ENCODE measurements at regions not wholly inside any gene's neighbourhood (a gene's known extent, or its start where the extent isn't known, plus 50 kb on each side); places are given as distances from the start of the nearest gene placed in this dataset.

GRCh38 chr14:48430805-48431204 lies 755.4 kb upstream of the MDGA2 start:
- Histone ChIP-seq H2BK5ac (ENCODE audit: insufficient read length, low read length) (no peak overlapping the region), H3K9me3 (ENCODE audit: control insufficient read depth, low read depth, low read length) (no peaks in the 10 kb centered on the region), H2AK5ac (ENCODE audit: insufficient read length, low read length) (no peak overlapping the region), H4K20me1 (ENCODE audit: control insufficient read depth, insufficient read depth, insufficient read length) (no peaks in the 10 kb centered on the region), H2BK120ac (ENCODE audit: low read depth, low read length, poor library complexity, severe bottlenecking) (no peak overlapping the region), H3K9ac (ENCODE audit: extremely low read depth, insufficient read length, low read length) (no peak overlapping the region), H3K4me2 (ENCODE audit: insufficient read depth, insufficient read length, low read length) (no peak overlapping the region), H4K5ac (ENCODE audit: insufficient read length, low read depth, low read length) (no peak overlapping the region), H3K79me2 (ENCODE audit: insufficient read depth, low read length) (no peaks in the 10 kb centered on the region), H2BK15ac (ENCODE audit: low read depth, low read length) (no peak overlapping the region), H3K14ac (ENCODE audit: insufficient read depth, low read length) (no peak overlapping the region), H3K23ac (ENCODE audit: insufficient read length, low read depth, low read length) (no peak overlapping the region), H3K4ac (ENCODE audit: low read depth, low read length) (no peak overlapping the region), H3K27me3 (ENCODE audit: insufficient read depth, low read length) (no peaks in the 10 kb centered on the region), H2AFZ (ENCODE audit: low read length) (no peak overlapping the region), H4K91ac (ENCODE audit: insufficient read length, low read depth, low read length) (no peak overlapping the region), H3K4me1 (ENCODE audit: insufficient read depth, low read length) (peaks cover 3% of the 10 kb centered on the region; the same call in 1 of the 2 replicates), H3K23me2 (ENCODE audit: insufficient read length, low read depth, low read length, poor library complexity, severe bottlenecking) (no peaks in the 10 kb centered on the region), H2BK20ac (ENCODE audit: low read depth, low read length, poor library complexity, severe bottlenecking) (no peak overlapping the region), H3T11ph (ENCODE audit: low read length) (no peak overlapping the region), H2BK12ac (ENCODE audit: insufficient read length, low read depth, low read length) (no peak overlapping the region), H4K8ac (replicated peaks; ENCODE audit: insufficient read length, low read depth, low read length) (no peak overlapping the region), H3K79me1 (ENCODE audit: insufficient read depth, low read depth, low read length, poor library complexity, severe bottlenecking) (no peaks in the 10 kb centered on the region), H3K18ac (ENCODE audit: insufficient read length, low read depth, low read length) (no peak overlapping the region), H3K27ac (ENCODE audit: insufficient read length, low read depth, low read length) (no peak overlapping the region), H3K56ac (ENCODE audit: insufficient read length, low read depth, low read length) (no peak overlapping the region)
- no peak overlapping the region for H3K27ac Mint-ChIP-seq
- no peak overlapping the region for H3K4me3 Mint-ChIP-seq
- no peak for TF ChIP-seq CTCF (conservative IDR thresholded peaks at IDR 0.05)
- H3K36me3 Mint-ChIP-seq (ENCODE audit: insufficient read depth in 1 of 3, low read depth in 3 of 3) = no peaks in the 10 kb centered on the region
- DNase-seq = peak; percentile 55
- H3K4me1 Mint-ChIP-seq = peaks cover 4% of the 10 kb centered on the region in 2 experiments; a peak in 2 of 4 replicates
- H3K27me3 Mint-ChIP-seq (ENCODE audit: low read depth) = no peaks in the 10 kb centered on the region
- no CpG with 5 or more reads among the region's 5 CpGs for WGBS (ENCODE audit: extremely low coverage, insufficient read length, low lambda C conversion rate)
- no peaks in the 10 kb centered on the region for H3K9me3 Mint-ChIP-seq

Measured in H9 (cell line).